ENCODE measurements at regions not wholly inside any gene's neighbourhood (a gene's known extent, or its start where the extent isn't known, plus 50 kb on each side); places are given as distances from the start of the nearest gene placed in this dataset.

- TF ChIP-seq, protein P1, sequence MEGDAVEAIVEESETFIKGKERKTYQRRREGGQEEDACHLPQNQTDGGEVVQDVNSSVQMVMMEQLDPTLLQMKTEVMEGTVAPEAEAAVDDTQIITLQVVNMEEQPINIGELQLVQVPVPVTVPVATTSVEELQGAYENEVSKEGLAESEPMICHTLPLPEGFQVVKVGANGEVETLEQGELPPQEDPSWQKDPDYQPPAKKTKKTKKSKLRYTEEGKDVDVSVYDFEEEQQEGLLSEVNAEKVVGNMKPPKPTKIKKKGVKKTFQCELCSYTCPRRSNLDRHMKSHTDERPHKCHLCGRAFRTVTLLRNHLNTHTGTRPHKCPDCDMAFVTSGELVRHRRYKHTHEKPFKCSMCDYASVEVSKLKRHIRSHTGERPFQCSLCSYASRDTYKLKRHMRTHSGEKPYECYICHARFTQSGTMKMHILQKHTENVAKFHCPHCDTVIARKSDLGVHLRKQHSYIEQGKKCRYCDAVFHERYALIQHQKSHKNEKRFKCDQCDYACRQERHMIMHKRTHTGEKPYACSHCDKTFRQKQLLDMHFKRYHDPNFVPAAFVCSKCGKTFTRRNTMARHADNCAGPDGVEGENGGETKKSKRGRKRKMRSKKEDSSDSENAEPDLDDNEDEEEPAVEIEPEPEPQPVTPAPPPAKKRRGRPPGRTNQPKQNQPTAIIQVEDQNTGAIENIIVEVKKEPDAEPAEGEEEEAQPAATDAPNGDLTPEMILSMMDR (IDR thresholded peaks at IDR 0.05), result no peak
Observed at GRCh38 chr5:163607256-163607655, 101.8 kb downstream of the MAT2B start (continued).

GRCh38 chr5:163608621-163609020 is 103.2 kb downstream of the MAT2B start:
- Mint-ChIP-seq H3K27me3 (ENCODE audit: low read depth) (no peaks in the 10 kb centered on the region; the same call in 1 of the 2 replicates), H3K4me1 (no peaks in the 10 kb centered on the region), H3K27ac (no peak overlapping the region), H3K36me3 (no peaks in the 10 kb centered on the region), H3K9me3 (no peaks in the 10 kb centered on the region), H3K4me3 (no peak overlapping the region)
- DNase-seq (ENCODE audit: low spot score), result no peak
- ATAC-seq, result no peak
- ChIA-PET POLR2A (no interaction called here), CTCF (no interaction called here)
- TF ChIP-seq SMAD4 (CRISPR knock-in tag; IDR thresholded peaks at IDR 0.05), result no peak
- TF ChIP-seq KAT7 (CRISPR knock-in tag; IDR thresholded peaks at IDR 0.05; ENCODE audit: borderline replicate concordance), result no peak
- TF ChIP-seq TCF7 (CRISPR knock-in tag; IDR thresholded peaks at IDR 0.05; ENCODE audit: low read depth), result no peak
- TF ChIP-seq PRDM15 (CRISPR knock-in tag; IDR thresholded peaks at IDR 0.05), result no peak
- TF ChIP-seq ETV6 (CRISPR knock-in tag; IDR thresholded peaks at IDR 0.05), result no peak
- TF ChIP-seq ZNF263 (CRISPR knock-in tag; IDR thresholded peaks at IDR 0.05; ENCODE audit: low read depth), result no peak
- no peak for TF ChIP-seq ZBTB21 (CRISPR knock-in tag; IDR thresholded peaks at IDR 0.05; ENCODE audit: borderline replicate concordance)
- TF ChIP-seq ZNF423 (CRISPR knock-in tag; IDR thresholded peaks at IDR 0.05), result no peak
- TF ChIP-seq NR1H2 (CRISPR knock-in tag; IDR thresholded peaks at IDR 0.05), result no peak
- no peak for TF ChIP-seq NR2C2 (CRISPR knock-in tag; IDR thresholded peaks at IDR 0.05)
- TF ChIP-seq, protein P2, sequence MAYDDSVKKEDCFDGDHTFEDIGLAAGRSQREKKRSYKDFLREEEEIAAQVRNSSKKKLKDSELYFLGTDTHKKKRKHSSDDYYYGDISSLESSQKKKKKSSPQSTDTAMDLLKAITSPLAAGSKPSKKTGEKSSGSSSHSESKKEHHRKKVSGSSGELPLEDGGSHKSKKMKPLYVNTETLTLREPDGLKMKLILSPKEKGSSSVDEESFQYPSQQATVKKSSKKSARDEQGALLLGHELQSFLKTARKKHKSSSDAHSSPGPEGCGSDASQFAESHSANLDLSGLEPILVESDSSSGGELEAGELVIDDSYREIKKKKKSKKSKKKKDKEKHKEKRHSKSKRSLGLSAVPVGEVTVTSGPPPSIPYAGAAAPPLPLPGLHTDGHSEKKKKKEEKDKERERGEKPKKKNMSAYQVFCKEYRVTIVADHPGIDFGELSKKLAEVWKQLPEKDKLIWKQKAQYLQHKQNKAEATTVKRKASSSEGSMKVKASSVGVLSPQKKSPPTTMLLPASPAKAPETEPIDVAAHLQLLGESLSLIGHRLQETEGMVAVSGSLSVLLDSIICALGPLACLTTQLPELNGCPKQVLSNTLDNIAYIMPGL (CRISPR knock-in tag; IDR thresholded peaks at IDR 0.05), result no peak
- TF ChIP-seq, protein P3, sequence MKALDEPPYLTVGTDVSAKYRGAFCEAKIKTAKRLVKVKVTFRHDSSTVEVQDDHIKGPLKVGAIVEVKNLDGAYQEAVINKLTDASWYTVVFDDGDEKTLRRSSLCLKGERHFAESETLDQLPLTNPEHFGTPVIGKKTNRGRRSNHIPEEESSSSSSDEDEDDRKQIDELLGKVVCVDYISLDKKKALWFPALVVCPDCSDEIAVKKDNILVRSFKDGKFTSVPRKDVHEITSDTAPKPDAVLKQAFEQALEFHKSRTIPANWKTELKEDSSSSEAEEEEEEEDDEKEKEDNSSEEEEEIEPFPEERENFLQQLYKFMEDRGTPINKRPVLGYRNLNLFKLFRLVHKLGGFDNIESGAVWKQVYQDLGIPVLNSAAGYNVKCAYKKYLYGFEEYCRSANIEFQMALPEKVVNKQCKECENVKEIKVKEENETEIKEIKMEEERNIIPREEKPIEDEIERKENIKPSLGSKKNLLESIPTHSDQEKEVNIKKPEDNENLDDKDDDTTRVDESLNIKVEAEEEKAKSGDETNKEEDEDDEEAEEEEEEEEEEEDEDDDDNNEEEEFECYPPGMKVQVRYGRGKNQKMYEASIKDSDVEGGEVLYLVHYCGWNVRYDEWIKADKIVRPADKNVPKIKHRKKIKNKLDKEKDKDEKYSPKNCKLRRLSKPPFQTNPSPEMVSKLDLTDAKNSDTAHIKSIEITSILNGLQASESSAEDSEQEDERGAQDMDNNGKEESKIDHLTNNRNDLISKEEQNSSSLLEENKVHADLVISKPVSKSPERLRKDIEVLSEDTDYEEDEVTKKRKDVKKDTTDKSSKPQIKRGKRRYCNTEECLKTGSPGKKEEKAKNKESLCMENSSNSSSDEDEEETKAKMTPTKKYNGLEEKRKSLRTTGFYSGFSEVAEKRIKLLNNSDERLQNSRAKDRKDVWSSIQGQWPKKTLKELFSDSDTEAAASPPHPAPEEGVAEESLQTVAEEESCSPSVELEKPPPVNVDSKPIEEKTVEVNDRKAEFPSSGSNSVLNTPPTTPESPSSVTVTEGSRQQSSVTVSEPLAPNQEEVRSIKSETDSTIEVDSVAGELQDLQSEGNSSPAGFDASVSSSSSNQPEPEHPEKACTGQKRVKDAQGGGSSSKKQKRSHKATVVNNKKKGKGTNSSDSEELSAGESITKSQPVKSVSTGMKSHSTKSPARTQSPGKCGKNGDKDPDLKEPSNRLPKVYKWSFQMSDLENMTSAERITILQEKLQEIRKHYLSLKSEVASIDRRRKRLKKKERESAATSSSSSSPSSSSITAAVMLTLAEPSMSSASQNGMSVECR (CRISPR knock-in tag; IDR thresholded peaks at IDR 0.05; ENCODE audit: borderline replicate concordance), result no peak
- no peak for TF ChIP-seq IRF2 (CRISPR knock-in tag; IDR thresholded peaks at IDR 0.05; ENCODE audit: borderline replicate concordance, low read depth)
- TF ChIP-seq MYBL2 (CRISPR knock-in tag; IDR thresholded peaks at IDR 0.05), result no peak
- TF ChIP-seq TP53 (CRISPR knock-in tag; IDR thresholded peaks at IDR 0.05), result no peak
- TF ChIP-seq, protein P4, sequence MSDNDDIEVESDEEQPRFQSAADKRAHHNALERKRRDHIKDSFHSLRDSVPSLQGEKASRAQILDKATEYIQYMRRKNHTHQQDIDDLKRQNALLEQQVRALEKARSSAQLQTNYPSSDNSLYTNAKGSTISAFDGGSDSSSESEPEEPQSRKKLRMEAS (CRISPR knock-in tag; IDR thresholded peaks at IDR 0.05), result no peak
